ENCODE measurements at regions not wholly inside any gene's neighbourhood (a gene's known extent, or its start where the extent isn't known, plus 50 kb on each side); places are given as distances from the start of the nearest gene placed in this dataset.

GRCh38 chr10:4189281-4189680, 404.3 kb upstream of the KLF6 start:
- TF ChIP-seq CTCF (IDR thresholded peaks at IDR 0.05) (no peak), POLR2A (IDR thresholded peaks at IDR 0.05) (no peak)

Measured in thyroid gland (tissue), 4 donors.